Esophagus squamous epithelium (tissue), 4 donors: ENCODE measurements at regions not wholly inside any gene's neighbourhood (a gene's known extent, or its start where the extent isn't known, plus 50 kb on each side); places are given as distances from the start of the nearest gene placed in this dataset.

Experiments
- CTCF ChIP-seq, 6 experiments: fragments of 450-650 bp in 4 of 6; fragments of 200-600 bp in 2 of 6; sonication (generic) in 2 of 6; IDR thresholded peaks; one replicate each; pipeline ENCODE4 v1.5.1; 2016 to 2019; ENCODE audit warnings: antibody characterized with exemption in 6 of 6, mild to moderate bottlenecking in 4 of 6, moderate library complexity in 4 of 6
- POLR2A ChIP-seq, 4 donors: fragments of 450-650 bp; IDR thresholded peaks; one replicate each; pipeline ENCODE4 v1.6.1; 2017; ENCODE audit warnings: antibody characterized with exemption in 4 of 4, mild to moderate bottlenecking in 4 of 4, moderate library complexity in 3 of 4

- TF ChIP-seq CTCF (IDR thresholded peaks at IDR 0.05) = no peak
- no peak for TF ChIP-seq POLR2A (IDR thresholded peaks at IDR 0.05)
These were observed 1304.1 kb upstream of the CHAC2 start for GRCh38 chr2:52463457-52463856.
